Epithelial cell of proximal tubule (primary cell): ENCODE measurements at regions not wholly inside any gene's neighbourhood (a gene's known extent, or its start where the extent isn't known, plus 50 kb on each side); places are given as distances from the start of the nearest gene placed in this dataset.

Experiments used
- DNase-seq: peaks from one replicate; pipeline ENCODE4 v3.0.0-alpha.2; 2011; ENCODE audit warnings: low read depth
- H3K4me3 ChIP-seq: 2 replicates; pipeline ENCODE4 v1.5.1; 2011; ENCODE audit warnings: low read depth, mild to moderate bottlenecking, low read length
- TF ChIP-seq, protein P1 (sequence below): conservative IDR thresholded peaks from 2 replicates; pipeline ENCODE4 v1.5.1; 2012; ENCODE audit warnings: low read depth, mild to moderate bottlenecking, low read length

DNA sequence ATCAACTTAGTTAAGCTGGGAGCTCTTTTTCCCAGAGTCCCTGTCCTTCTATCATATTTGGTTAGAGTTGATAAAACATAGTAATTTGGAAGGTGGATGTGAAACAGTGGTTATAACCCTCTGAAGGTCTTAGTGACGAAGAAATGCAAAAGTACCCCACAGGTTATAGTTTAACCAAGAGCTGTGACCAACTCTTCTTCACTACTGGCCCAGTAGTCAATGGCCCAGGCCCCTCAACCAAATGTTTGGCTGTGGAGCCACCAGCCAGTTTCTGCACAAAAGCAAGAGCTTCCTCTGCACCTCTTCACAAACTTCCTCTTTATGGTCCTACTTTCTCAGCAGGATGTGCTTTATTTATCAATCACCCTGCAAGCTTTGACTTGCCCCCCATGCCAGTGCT lies 132.6 kb downstream of the BMP4 start:
- TF ChIP-seq, protein P1, sequence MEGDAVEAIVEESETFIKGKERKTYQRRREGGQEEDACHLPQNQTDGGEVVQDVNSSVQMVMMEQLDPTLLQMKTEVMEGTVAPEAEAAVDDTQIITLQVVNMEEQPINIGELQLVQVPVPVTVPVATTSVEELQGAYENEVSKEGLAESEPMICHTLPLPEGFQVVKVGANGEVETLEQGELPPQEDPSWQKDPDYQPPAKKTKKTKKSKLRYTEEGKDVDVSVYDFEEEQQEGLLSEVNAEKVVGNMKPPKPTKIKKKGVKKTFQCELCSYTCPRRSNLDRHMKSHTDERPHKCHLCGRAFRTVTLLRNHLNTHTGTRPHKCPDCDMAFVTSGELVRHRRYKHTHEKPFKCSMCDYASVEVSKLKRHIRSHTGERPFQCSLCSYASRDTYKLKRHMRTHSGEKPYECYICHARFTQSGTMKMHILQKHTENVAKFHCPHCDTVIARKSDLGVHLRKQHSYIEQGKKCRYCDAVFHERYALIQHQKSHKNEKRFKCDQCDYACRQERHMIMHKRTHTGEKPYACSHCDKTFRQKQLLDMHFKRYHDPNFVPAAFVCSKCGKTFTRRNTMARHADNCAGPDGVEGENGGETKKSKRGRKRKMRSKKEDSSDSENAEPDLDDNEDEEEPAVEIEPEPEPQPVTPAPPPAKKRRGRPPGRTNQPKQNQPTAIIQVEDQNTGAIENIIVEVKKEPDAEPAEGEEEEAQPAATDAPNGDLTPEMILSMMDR: no peak
- no peak overlapping the region for H3K4me3 ChIP-seq
- DNase-seq: no peak

DNA sequence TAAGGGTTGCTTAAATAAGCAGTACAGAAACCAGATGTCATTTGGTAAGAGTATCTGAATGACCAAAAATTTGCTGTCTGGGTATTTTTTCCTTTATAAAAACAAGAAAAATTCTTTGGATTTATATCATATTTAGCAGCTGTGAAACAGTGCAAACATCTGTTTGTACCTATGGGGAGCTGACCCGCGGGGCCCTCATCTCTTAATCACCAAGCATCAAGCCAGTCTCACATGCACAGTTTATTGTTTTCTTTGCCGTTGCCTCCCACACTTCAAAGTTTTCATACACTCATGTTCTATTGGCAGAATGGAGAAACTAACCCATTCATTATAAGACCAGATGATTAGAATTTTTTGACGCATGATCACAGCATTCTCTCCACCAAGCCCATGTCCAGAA lies 142.2 kb downstream of the BMP4 start:
- TF ChIP-seq, protein P1: no peak
- H3K4me3 ChIP-seq: no peak overlapping the region
- DNase-seq: no peak

DNA sequence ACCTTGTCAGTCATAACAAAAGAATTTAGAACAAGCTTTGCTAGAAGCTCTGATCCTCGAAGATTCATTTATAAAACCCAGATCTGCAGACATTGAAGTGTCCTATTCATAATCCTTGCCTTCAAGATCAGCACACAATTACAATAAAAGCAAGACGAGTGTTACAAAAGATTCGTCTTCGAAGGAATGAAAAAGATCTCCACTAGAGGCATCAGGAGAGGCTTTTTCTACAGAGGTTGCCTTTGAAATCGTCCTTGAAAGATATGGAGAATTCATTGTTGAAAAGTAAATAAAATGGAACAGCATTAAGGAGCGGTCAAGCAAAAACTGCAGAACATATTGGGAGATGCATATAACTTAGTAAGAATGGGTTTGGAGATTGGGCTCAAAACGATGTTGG lies 146.4 kb downstream of the BMP4 start:
- DNase-seq: no peak
- TF ChIP-seq, protein P1: no peak
- H3K4me3 ChIP-seq: no peak overlapping the region

DNA sequence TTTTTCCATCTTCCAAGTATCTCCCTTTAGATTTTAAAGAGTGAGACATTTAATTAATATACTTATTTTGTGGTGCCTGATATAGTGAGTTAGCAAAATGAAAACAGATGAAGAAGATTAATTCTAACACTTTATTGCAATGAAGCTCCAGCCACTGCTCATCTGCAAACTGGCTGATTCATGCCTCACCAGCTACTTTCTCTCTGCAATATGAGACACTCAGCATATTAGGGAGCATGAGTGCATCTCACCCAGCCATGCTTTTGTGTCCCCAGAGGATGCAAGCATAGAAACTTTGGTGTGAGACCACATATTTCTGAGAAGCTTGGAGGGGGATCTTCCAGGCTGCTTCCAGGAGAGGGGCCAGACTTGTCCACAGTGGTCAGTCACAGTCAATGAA lies 148.6 kb downstream of the BMP4 start:
- H3K4me3 ChIP-seq: no peak overlapping the region
- TF ChIP-seq, protein P1: no peak
- DNase-seq: no peak

DNA sequence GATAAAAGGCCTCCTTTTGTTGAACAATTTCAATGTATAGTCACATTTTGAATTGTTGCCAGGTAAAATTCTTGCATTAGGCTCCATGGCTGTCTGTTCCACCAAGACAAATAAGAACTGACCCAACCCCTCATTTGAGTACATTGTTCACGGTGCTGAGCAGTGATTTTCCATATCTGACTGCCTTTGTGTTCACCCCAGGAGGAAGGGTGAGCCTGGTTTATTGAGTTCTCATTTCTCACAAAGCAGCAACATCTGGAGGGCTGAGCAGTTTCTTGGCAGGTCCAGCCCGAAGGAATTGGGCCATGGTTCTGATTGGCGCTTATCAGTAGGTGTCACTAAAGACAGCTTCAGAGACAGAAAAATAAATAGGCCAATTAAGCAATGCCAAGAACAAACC lies 149.1 kb downstream of the BMP4 start:
- DNase-seq: no peak
- TF ChIP-seq, protein P1: no peak
- no peak overlapping the region for H3K4me3 ChIP-seq

DNA sequence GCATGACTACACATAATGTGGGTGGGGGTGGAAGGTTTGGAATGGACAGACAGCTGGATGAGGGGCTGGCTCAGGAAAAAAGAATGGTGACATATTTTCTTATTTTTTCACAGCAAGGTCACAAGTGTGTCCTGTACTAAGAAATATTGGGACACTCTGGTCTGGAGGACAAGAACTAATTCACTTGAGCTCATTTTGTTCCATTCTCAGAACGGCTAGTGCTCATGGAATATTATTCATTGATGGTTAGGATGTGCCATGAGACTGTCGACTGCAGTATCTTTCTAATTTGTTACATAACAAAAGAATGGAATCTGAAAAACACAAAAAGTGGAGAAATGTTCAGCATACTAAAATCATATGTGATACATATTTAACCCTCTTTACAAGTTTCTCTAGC lies 149.5 kb downstream of the BMP4 start:
- no peak overlapping the region for H3K4me3 ChIP-seq
- TF ChIP-seq, protein P1: no peak
- DNase-seq: no peak

DNA sequence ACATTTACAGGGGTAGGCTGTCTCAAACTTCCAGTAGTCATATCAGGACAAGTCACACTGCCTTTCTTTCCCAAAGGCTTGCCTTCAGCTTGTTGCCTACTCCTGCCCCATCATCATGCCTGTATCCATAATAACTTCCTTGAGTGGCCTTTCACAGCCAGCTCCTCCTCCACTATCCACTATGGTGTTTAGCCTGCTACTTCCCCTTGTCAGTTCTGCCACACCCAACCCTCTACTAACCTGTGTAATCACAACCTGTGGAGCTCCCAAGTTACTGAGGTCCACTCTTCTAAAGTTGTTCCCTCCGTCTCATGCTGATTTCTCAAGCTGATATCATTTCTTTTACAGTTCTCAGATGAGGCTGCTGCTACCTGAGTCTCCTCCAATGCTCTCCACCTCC lies 159.9 kb downstream of the BMP4 start:
- TF ChIP-seq, protein P1: no peak
- H3K4me3 ChIP-seq: no peak overlapping the region
- no peak for DNase-seq
